Epithelial cell of proximal tubule (primary cell): ENCODE measurements at regions not wholly inside any gene's neighbourhood (a gene's known extent, or its start where the extent isn't known, plus 50 kb on each side); places are given as distances from the start of the nearest gene placed in this dataset.
"Not testable (repeated sequence)": the region's sequence is repeated elsewhere in the genome, so short reads cannot be mapped to it uniquely, and the experiment has no call there.

Experiments
- DNase-seq: peaks from one replicate; pipeline ENCODE4 v3.0.0-alpha.2; 2011; ENCODE audit warnings: low read depth
- H3K4me3 ChIP-seq: 2 replicates; pipeline ENCODE4 v1.5.1; 2011; ENCODE audit warnings: low read depth, mild to moderate bottlenecking, low read length
- CTCF ChIP-seq: conservative IDR thresholded peaks from 2 replicates; pipeline ENCODE4 v1.5.1; 2012; ENCODE audit warnings: low read depth, mild to moderate bottlenecking, low read length

- DNase-seq, result no peak
- H3K4me3 ChIP-seq, result no peak overlapping the region
- no peak for TF ChIP-seq CTCF
Measured at GRCh38 chr11:93917673-93918072, 67.3 kb upstream of the VSTM5 start.

GRCh38 chr11:93921695-93922468, 71.5 kb upstream of the VSTM5 start:
- DNase-seq, result no peak

GRCh38 chr11:93922830-93923229, 72.4 kb upstream of the VSTM5 start:
- no peak for TF ChIP-seq CTCF
- DNase-seq, result peak; percentile 87
- H3K4me3 ChIP-seq, result no peak overlapping the region

More at GRCh38 chr11:93921695-93922468, 71.5 kb upstream of the VSTM5 start:
- H3K4me3 ChIP-seq, result no peak overlapping the region
- peak; percentile 71 for TF ChIP-seq CTCF

GRCh38 chr11:93926099-93926498, 75.7 kb upstream of the VSTM5 start:
- DNase-seq, H3K4me3 ChIP-seq: not testable (repeated sequence)

GRCh38 chr11:93929407-93929806, 79.0 kb upstream of the VSTM5 start:
- DNase-seq, result no peak
- no peak overlapping the region for H3K4me3 ChIP-seq
- TF ChIP-seq CTCF, result no peak

GRCh38 chr11:93933230-93933629, 82.8 kb upstream of the VSTM5 start:
- DNase-seq, result no peak
- no peak for TF ChIP-seq CTCF
- no peak overlapping the region for H3K4me3 ChIP-seq

- DNase-seq, result no peak
- TF ChIP-seq CTCF, result no peak
- H3K4me3 ChIP-seq, result no peak overlapping the region
Measured at GRCh38 chr11:93935826-93936225, 85.3 kb upstream of the HEPHL1 start.
